HCT116 (cell line): ENCODE measurements at regions not wholly inside any gene's neighbourhood (a gene's known extent, or its start where the extent isn't known, plus 50 kb on each side); places are given as distances from the start of the nearest gene placed in this dataset.

Source experiments
- ATAC-seq: fragments of 200-7000 bp; cut with Tn5 transposase; 2 replicates; pipeline ENCODE4 v1.9.1; 2020; ENCODE audit warnings: mild to moderate bottlenecking, moderate library complexity
- BruUV-seq: library from RNA; stranded (reverse); fragments of 400-500 nt; replicated peaks from 2 replicates; lab custom pipeline; 2021; lab: Mats Ljungman, UMichigan
- CTCF ChIA-PET: fragments of 300-600 bp; sonication (Branson Sonifier 250); formaldehyde crosslinking; loops from one replicate; lab custom pipeline; 2021; ENCODE audit warnings: antibody characterized with exemption; lab: Charles Lee
- POLR2A ChIA-PET: fragments of 300-600, 350-600 bp; sonication (Branson Sonifier 250); formaldehyde crosslinking; loops from one replicate; lab custom pipeline; 2021; ENCODE audit warnings: antibody characterized with exemption; lab: Charles Lee
- RAD21 ChIA-PET, 2 experiments: fragments of 300-600 bp; sonication (Branson Sonifier 250); formaldehyde crosslinking; loops; one replicate each; lab custom pipeline; 2023; ENCODE audit warnings: low total read pairs in 2 of 2; ENCODE audit not compliant: uncharacterized antibody in 2 of 2, unreplicated experiment in 2 of 2, low non-redundant PET in 1 of 2; lab: Charles Lee
- DNase-seq: peaks from one replicate; pipeline ENCODE4 v3.0.0-alpha.2; 2010; ENCODE audit warnings: low read depth, low spot score
- H2AFZ ChIP-seq: fragments of 200-600 bp; shearing (Covaris generic), sonication (generic); 2 replicates; pipeline ENCODE4 v1.6.1; 2017; ENCODE audit warnings: low read depth, mixed run types, mixed read lengths, antibody characterized with exemption, low read length; ENCODE audit not compliant: poor library complexity, severe bottlenecking
- H3K27ac ChIP-seq: 2 replicates; pipeline ENCODE4 v1.5.1; 2012; ENCODE audit warnings: low read depth, low read length
- H3K27me3 ChIP-seq: fragments of 200-600 bp; sonication (generic); 2 replicates; pipeline ENCODE4 v1.6.1; 2016; ENCODE audit warnings: mixed run types, low read length, mixed read lengths; ENCODE audit not compliant: insufficient read depth
- H3K36me3 ChIP-seq, 2 experiments: fragments of 200-500 bp in 1 of 2; fragments of 200-600 bp in 1 of 2; sonication (Bioruptor generic) in 1 of 2; sonication (generic) in 1 of 2; 2 replicates each; pipeline versions ENCODE4 v1.5.1 to v1.6.1; 2014 to 2016; ENCODE audit warnings: low read length in 2 of 2, inconsistent platforms in 1 of 2, mixed read lengths in 1 of 2, mixed run types in 1 of 2; ENCODE audit not compliant: insufficient read depth in 2 of 2, control insufficient read depth in 1 of 2
- H3K4me1 ChIP-seq, 2 experiments: fragments of 200-600 bp in 1 of 2; sonication (generic) in 1 of 2; 2 replicates each; pipeline versions ENCODE4 v1.5.1 to v1.6.1; 2012 to 2017; ENCODE audit warnings: low read length in 2 of 2, inconsistent platforms in 1 of 2, mild to moderate bottlenecking in 1 of 2, mixed read lengths in 1 of 2, mixed run types in 1 of 2, moderate library complexity in 1 of 2; ENCODE audit not compliant: insufficient read depth in 2 of 2, control insufficient read depth in 1 of 2
- H3K4me2 ChIP-seq: fragments of 200-600 bp; sonication (generic); 2 replicates; pipeline ENCODE4 v1.6.1; 2017; ENCODE audit warnings: mixed run types, low read length, mixed read lengths
- H3K4me3 ChIP-seq, 2 experiments: fragments of 200-600 bp in 1 of 2; sonication (generic) in 1 of 2; replicated peaks in 1 of 2; 2 replicates each; pipeline ENCODE4 v1.5.1; 2011 to 2016; ENCODE audit warnings: low read length in 2 of 2, control low read depth in 1 of 2, low read depth in 1 of 2, mild to moderate bottlenecking in 1 of 2, mixed read lengths in 1 of 2, mixed run types in 1 of 2
- H3K79me2 ChIP-seq: fragments of 200-600 bp; sonication (generic); 2 replicates; pipeline ENCODE4 v1.6.1; 2017; ENCODE audit warnings: mild to moderate bottlenecking, mixed run types, low read length, moderate library complexity, mixed read lengths; ENCODE audit not compliant: insufficient read depth
- H3K9ac ChIP-seq: fragments of 200-600 bp; sonication (generic); 2 replicates; pipeline ENCODE4 v1.6.1; 2016; ENCODE audit warnings: low read length, mixed read lengths
- H3K9me2 ChIP-seq: fragments of 200-600 bp; sonication (generic), shearing (Covaris generic); 2 replicates; pipeline ENCODE4 v1.6.1; 2017; ENCODE audit warnings: mixed run types, mild to moderate bottlenecking, moderate library complexity; ENCODE audit not compliant: insufficient read depth
- H3K9me3 ChIP-seq, 2 experiments: fragments of 200-500 bp in 1 of 2; fragments of 200-600 bp in 1 of 2; sonication (Bioruptor generic) in 1 of 2; sonication (generic) in 1 of 2; 2 replicates each; pipeline ENCODE4 v1.6.1; 2014 to 2017; ENCODE audit warnings: low read length in 2 of 2, mixed read lengths in 2 of 2, inconsistent platforms in 1 of 2, low read depth in 1 of 2, mild to moderate bottlenecking in 1 of 2, mixed run types in 1 of 2, moderate library complexity in 1 of 2; ENCODE audit not compliant: control insufficient read depth in 1 of 2, insufficient read depth in 1 of 2
- H4K20me1 ChIP-seq: fragments of 200-600 bp; sonication (generic), shearing (Covaris generic); 2 replicates; pipeline ENCODE4 v1.6.1; 2017; ENCODE audit warnings: mixed run types, mild to moderate bottlenecking, moderate library complexity; ENCODE audit not compliant: insufficient read depth
- ATF3 ChIP-seq: IDR thresholded peaks from 2 replicates; pipeline ENCODE4 v1.6.1; 2012
- EZH2phosphoT487 ChIP-seq: fragments of 200-600 bp; IDR thresholded peaks from 2 replicates; pipeline ENCODE4 v1.6.1; 2018; ENCODE audit warnings: antibody characterized with exemption, borderline replicate concordance
- FOSL1 ChIP-seq: IDR thresholded peaks from 2 replicates; pipeline ENCODE4 v1.6.1; 2012; ENCODE audit warnings: low read depth
- JUND ChIP-seq: IDR thresholded peaks from 2 replicates; pipeline ENCODE4 v1.6.1; 2012
- POLR2A ChIP-seq: IDR thresholded peaks from 2 replicates; pipeline ENCODE4 v1.7.0; 2011; ENCODE audit warnings: borderline replicate concordance; ENCODE audit not compliant: insufficient read depth, insufficient read length; ENCODE audit errors: extremely low read depth
- RAD21 ChIP-seq: IDR thresholded peaks from 2 replicates; pipeline ENCODE4 v1.6.1; 2012; ENCODE audit warnings: low read depth, mild to moderate bottlenecking
- SP1 ChIP-seq: IDR thresholded peaks from 2 replicates; pipeline ENCODE4 v1.6.1; 2012; ENCODE audit warnings: low read depth
- SRF ChIP-seq: IDR thresholded peaks from 2 replicates; pipeline ENCODE4 v1.6.1; 2012; ENCODE audit warnings: low read depth
- ZBTB33 ChIP-seq: IDR thresholded peaks from 2 replicates; pipeline ENCODE4 v1.6.1; 2011; ENCODE audit warnings: mild to moderate bottlenecking, low read length, moderate library complexity; ENCODE audit not compliant: insufficient replicate concordance; ENCODE audit errors: extremely low read depth
- ZNF274 ChIP-seq: fragments of 200-500 bp; sonication (Bioruptor generic); IDR thresholded peaks from 2 replicates; pipeline ENCODE4 v1.6.1; 2014; ENCODE audit warnings: mild to moderate bottlenecking, low read depth, low read length, inconsistent platforms
- intact Hi-C: fragments of 100-400 bp; cut with micrococcal nuclease; formaldehyde crosslinking; loops from 2 replicates; pipeline ENCODE4 v1.10.0; 2022

GRCh38 chr7:153021542-153021941 is 262.0 kb downstream of the ACTR3B start:
- no peaks in the 10 kb centered on the region for H3K4me1 ChIP-seq
- H3K4me2 ChIP-seq = no peak overlapping the region
- ChIA-PET POLR2A (no interaction called here), RAD21 (no interaction called here), CTCF (no interaction called here)
- ATAC-seq (no peak), DNase-seq (no peak)
- no peaks in the 10 kb centered on the region for H3K36me3 ChIP-seq
- no peaks in the 10 kb centered on the region for H3K79me2 ChIP-seq
- H3K27ac ChIP-seq = no peak overlapping the region
- intact Hi-C loops = no loop called here
- H3K4me3 ChIP-seq = no peak overlapping the region
- no peaks in the 10 kb centered on the region for H4K20me1 ChIP-seq
- H3K27me3 ChIP-seq = peaks cover 34% of the 10 kb centered on the region
- no peaks in the 10 kb centered on the region for H3K9me3 ChIP-seq
- H3K9ac ChIP-seq = no peak overlapping the region
- BruUV-seq = no TSS peak
- TF ChIP-seq EZH2phosphoT487 (no peak), SP1 (no peak), JUND (no peak), ZBTB33 (no peak), ATF3 (no peak), ZNF274 (no peak), FOSL1 (no peak)
- H2AFZ ChIP-seq = no peak overlapping the region
- no peaks in the 10 kb centered on the region for H3K9me2 ChIP-seq

GRCh38 chr7:153022475-153023193 is 263.1 kb downstream of the ACTR3B start:
- ChIA-PET RAD21 (no interaction called here), CTCF (no interaction called here), POLR2A (no interaction called here)
- ATAC-seq (no peak), DNase-seq (no peak)
- no peak for TF ChIP-seq RAD21
- no peak for TF ChIP-seq SRF
- no peak for TF ChIP-seq ATF3
- TF ChIP-seq FOSL1 = no peak
- TF ChIP-seq POLR2A = no peak
- no peaks in the 10 kb centered on the region for H4K20me1 ChIP-seq
- intact Hi-C loops = no loop called here
- BruUV-seq = no TSS peak
- no peaks in the 10 kb centered on the region for H3K9me2 ChIP-seq
- H3K9ac ChIP-seq = no peak overlapping the region
- no peaks in the 10 kb centered on the region for H3K4me1 ChIP-seq
- H3K4me2 ChIP-seq = no peak overlapping the region
- no peaks in the 10 kb centered on the region for H3K36me3 ChIP-seq
- H3K4me3 ChIP-seq = no peak overlapping the region
- H3K27me3 ChIP-seq = peaks cover 32% of the 10 kb centered on the region
- no peak overlapping the region for H2AFZ ChIP-seq
- no peaks in the 10 kb centered on the region for H3K9me3 ChIP-seq
- no peak overlapping the region for H3K27ac ChIP-seq
- no peaks in the 10 kb centered on the region for H3K79me2 ChIP-seq
